A549 (cell line): ENCODE measurements at regions not wholly inside any gene's neighbourhood (a gene's known extent, or its start where the extent isn't known, plus 50 kb on each side); places are given as distances from the start of the nearest gene placed in this dataset.

Experiments
- CEBPB ChIP-seq, 2 experiments: fragments of >200 bp in 1 of 2; sonication (Bioruptor Twin) in 1 of 2; formaldehyde crosslinking in 1 of 2; IDR thresholded peaks; 2 replicates each; pipeline ENCODE4 v1.6.1; 2012 to 2016
- CTCF ChIP-seq: fragments of >200 bp; sonication (Bioruptor Twin); formaldehyde crosslinking; IDR thresholded peaks from 3 replicates; pipeline ENCODE4 v1.5.1; 2016
- HDAC2 ChIP-seq: fragments of 200-600 bp; sonication (generic); IDR thresholded peaks from 2 replicates; pipeline ENCODE4 v1.6.1; 2016
- POLR2A ChIP-seq: IDR thresholded peaks from 2 replicates; pipeline ENCODE4 v1.6.1; 2012; ENCODE audit warnings: mild to moderate bottlenecking, low read length
- ZNF302 ChIP-seq: fragments of 250-450 bp; sonication (Bioruptor Pico); IDR thresholded peaks from 2 replicates; pipeline ENCODE4 v1.9.0; 2021; ENCODE audit warnings: inconsistent platforms, mild to moderate bottlenecking, moderate library complexity

- TF ChIP-seq ZNF302 (no peak), CTCF (no peak), POLR2A (no peak), CEBPB (IDR thresholded peaks at IDR 0.05) (no peak), HDAC2 (no peak)
These were observed 66.2 kb upstream of the CLINT1 start for GRCh38 chr5:157924931-157925729.
